DMS79 (cell line): ENCODE measurements at regions not wholly inside any gene's neighbourhood (a gene's known extent, or its start where the extent isn't known, plus 50 kb on each side); places are given as distances from the start of the nearest gene placed in this dataset.

ENCODE experiments used
- DNase-seq: peaks from one replicate; lab custom pipeline; 2025; lab: John Stamatoyannopoulos, UW

DNA sequence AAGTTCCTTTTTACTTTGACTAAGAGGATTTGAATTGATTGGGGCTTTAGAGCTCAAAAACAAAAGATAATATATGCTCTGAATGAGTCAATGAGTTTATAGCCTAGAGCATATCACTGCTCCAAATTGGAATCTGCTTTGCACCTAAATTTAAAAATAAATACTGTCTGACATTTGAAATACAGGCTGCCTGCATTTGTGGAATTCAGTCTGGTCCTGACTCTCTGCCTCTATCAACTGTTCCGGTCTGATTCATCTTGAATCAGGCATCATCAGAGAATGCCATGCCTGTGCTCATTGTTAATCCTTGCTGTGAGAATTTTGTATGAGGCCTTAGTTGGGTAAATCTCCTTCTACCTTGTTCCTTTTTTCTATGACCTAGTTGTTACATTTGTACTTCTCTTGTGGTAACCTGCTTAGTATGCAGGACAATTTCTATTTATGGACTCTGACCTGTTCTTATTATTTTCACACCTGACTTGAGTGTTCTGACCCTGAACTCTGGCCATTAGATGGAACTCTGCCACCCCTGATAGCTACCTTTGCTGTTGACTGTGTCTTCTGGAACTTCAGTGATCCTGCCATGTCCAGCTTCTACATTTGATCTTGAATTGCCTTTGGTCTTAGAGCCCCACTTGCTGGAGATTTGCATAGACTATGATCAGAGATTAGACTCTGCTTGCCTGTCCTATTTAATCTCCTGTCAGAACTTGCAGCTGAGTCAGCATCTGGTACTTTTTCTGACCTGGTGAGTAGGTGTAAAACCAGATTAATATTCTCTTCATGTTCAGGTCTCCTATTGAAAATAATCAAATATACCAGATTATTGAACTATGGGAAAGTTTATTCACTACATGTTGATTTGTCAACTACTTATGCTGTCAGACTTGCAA is 442.7 kb upstream of the HS3ST5 start:
- DNase-seq, result no peak

DNA sequence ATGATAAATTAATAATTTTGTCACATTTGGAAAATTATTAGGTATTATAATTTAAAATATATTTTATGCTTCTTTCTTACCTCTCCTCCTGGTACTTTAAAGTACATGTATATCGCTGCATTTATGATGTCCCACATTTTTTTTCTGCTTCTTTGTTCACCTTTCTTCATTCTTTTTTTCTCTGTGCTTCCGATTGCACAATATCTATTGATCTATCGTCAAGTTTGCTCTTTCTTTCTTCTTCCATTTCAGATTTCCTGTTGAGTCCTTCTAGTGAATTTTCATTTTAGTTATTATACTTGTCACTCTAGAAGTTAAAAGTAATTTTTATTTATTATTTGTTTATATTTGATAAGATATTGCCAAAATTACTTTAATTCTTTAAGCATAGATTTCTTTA is 441.0 kb upstream of the HS3ST5 start:
- DNase-seq, result no peak

GRCh38 chr6:114783083-114783482 is 440.3 kb upstream of the HS3ST5 start:
- no peak for DNase-seq

DNA sequence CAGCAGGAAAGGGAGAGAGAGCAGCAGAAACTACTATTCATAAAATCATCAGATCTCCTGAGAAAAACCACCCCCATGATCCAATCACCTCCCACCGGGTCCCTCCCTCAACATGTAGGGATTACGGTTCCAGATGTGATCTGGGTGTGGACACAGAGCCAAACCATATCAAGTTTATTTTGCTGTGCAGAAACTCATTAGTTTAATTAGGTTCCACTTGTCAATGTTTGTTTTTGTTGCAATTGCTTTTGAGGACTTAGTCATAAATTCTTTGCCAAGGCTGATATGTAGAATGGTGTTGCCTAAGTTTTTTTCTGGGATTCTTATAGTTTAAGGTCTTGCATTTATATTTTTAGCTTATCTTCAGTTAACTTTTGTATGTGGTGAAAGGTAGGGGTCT is 422.0 kb upstream of the HS3ST5 start:
- DNase-seq, result no peak

- DNase-seq, result no peak
Measured at GRCh38 chr6:114762145-114762544, 419.3 kb upstream of the HS3ST5 start.

GRCh38 chr6:114747995-114748625 is 405.3 kb upstream of the HS3ST5 start:
- no peak for DNase-seq

DNA sequence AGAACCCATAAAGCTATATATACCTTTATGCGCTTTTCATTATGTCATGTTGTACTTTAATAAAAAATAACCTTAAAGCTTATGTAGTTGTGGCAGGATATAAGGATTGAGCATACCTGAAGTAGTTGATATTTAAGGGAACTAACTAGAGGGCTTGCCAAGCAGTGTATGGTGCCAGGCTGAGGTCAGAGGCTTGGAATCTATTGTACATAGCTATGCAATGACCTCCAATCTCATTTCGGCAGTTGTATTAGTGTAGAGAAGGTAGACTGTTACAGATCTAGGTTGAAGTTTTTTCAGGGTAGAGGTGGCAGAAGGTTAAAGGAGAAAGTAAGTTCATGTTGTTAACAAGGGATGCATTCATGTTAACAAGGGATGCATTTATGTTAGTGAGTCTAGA is 397.7 kb upstream of the HS3ST5 start:
- DNase-seq, result no peak

- no peak for DNase-seq
Measured at GRCh38 chr6:114739656-114740055, 396.8 kb upstream of the HS3ST5 start.

- DNase-seq, result no peak
Measured at GRCh38 chr6:114735025-114735735, 392.4 kb upstream of the HS3ST5 start.

DNA sequence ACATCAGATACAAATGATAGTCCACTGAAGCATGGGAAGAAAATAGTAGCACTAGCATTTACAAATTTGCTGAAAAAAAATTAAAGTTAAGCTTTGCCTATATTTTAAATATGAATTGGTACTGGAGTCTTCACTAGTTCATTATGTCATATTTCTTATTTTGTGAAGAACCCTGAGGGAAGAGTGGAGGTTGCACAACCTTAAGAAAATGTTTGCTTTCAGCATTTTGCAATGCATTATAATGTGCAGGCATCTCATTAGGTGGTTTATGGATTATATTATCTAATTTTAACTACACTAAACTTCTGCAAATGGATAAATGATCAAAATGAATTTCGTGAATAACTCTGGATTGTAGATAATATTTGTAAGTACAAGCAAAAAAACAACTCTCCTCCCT is 390.8 kb upstream of the HS3ST5 start:
- no peak for DNase-seq

GRCh38 chr6:114718716-114719270 is 376.0 kb upstream of the HS3ST5 start:
- no peak for DNase-seq

GRCh38 chr6:114718186-114718585 is 375.4 kb upstream of the HS3ST5 start:
- no peak for DNase-seq

GRCh38 chr6:114714836-114715507 is 372.1 kb upstream of the HS3ST5 start:
- no peak for DNase-seq

- DNase-seq, result no peak
Measured at GRCh38 chr6:114713690-114714089, 370.9 kb upstream of the HS3ST5 start.

GRCh38 chr6:114712129-114712662 is 369.4 kb upstream of the HS3ST5 start:
- DNase-seq, result no peak

DNA sequence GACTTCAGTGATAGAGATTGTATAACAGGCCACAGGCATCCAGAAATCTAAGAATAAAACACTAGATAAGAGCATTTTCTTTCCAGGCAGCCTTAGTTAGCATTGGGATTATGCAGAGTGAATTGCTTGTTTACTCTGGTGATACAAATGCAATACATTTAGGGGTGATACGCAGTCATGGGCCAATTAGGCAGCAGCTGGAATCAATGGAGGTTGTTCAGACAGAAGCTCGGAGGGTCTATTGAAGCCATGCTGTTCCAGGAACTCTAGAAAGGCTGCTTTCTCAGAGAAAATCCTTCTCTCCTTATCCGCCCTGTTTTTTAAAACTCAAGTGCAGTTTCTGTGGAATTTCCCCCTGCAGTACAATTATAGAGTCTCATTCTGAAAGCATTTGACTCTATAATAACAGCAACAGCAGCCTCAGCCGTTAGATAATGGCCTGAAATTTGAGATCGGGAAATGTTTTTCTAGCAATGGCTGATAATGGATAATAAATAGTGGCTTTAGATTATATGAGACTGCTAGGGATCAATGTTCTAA is 364.3 kb upstream of the HS3ST5 start:
- no peak for DNase-seq

- DNase-seq, result no peak
Measured at GRCh38 chr6:114690625-114691024, 347.8 kb upstream of the HS3ST5 start.

- no peak for DNase-seq
Measured at GRCh38 chr6:114659513-114659912, 316.7 kb upstream of the HS3ST5 start.

GRCh38 chr6:114651611-114652010 is 308.8 kb upstream of the HS3ST5 start:
- no peak for DNase-seq

DNA sequence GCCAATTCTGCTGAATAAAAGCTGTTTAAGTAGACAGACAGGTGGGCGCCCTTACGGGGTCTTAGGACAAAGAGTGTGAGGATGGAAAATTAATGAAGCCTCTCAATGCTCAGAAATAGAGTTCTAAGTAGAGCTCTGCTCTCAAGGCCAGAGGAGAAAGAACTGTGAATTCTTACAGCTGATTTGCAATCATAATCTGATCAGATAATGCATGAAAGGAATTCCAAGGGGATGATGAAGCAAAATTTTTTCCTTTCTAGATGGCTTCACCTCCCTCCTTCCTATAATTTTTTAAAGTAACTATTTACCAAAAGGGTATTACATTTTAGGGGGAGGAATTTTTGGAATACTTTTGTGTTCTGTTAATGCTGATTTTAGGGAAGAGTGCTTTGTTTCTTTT is 308.1 kb upstream of the HS3ST5 start:
- no peak for DNase-seq

- DNase-seq, result no peak
Measured at GRCh38 chr6:114649298-114649697, 306.5 kb upstream of the HS3ST5 start.
